Esophagus squamous epithelium (tissue), 5 donors: ENCODE measurements at regions not wholly inside any gene's neighbourhood (a gene's known extent, or its start where the extent isn't known, plus 50 kb on each side); places are given as distances from the start of the nearest gene placed in this dataset.

Experiments
- DNase-seq: peaks from one replicate; lab custom pipeline; 2025; lab: John Stamatoyannopoulos, UW
- H3K27ac ChIP-seq, 4 donors: fragments of 200-600 bp; sonication (generic); one replicate each; pipeline ENCODE4 v1.5.1; 2016 to 2019; ENCODE audit warnings: mild to moderate bottlenecking in 1 of 4
- H3K27me3 ChIP-seq, 4 donors: fragments of 200-600 bp; sonication (generic); 1 replicate in 3 of 4; 2 replicates in 1 of 4; pipeline versions ENCODE4 v1.5.1 to v1.6.0; 2017 to 2021; ENCODE audit warnings: antibody characterized with exemption in 1 of 4
- H3K36me3 ChIP-seq, 3 donors: fragments of 200-600 bp; sonication (generic); one replicate each; pipeline ENCODE4 v1.5.1; 2016 to 2019
- H3K4me1 ChIP-seq, 3 donors: fragments of 200-600 bp; sonication (generic); one replicate each; pipeline ENCODE4 v1.5.1; 2017 to 2019
- H3K4me3 ChIP-seq, 4 donors: fragments of 200-600 bp; sonication (generic); 1 replicate in 3 of 4; 2 replicates in 1 of 4; pipeline ENCODE4 v1.5.1; 2016 to 2019; ENCODE audit warnings: mild to moderate bottlenecking in 2 of 4, moderate library complexity in 1 of 4
- H3K9me3 ChIP-seq, 3 donors: fragments of 200-600 bp; sonication (generic); one replicate each; pipeline ENCODE4 v1.5.1; 2016 to 2019
- CTCF ChIP-seq, 6 experiments: fragments of 450-650 bp in 4 of 6; fragments of 200-600 bp in 2 of 6; sonication (generic) in 2 of 6; IDR thresholded peaks; one replicate each; pipeline ENCODE4 v1.5.1; 2016 to 2019; ENCODE audit warnings: antibody characterized with exemption in 6 of 6, mild to moderate bottlenecking in 4 of 6, moderate library complexity in 4 of 6
- POLR2A ChIP-seq, 4 donors: fragments of 450-650 bp; IDR thresholded peaks; one replicate each; pipeline ENCODE4 v1.6.1; 2017; ENCODE audit warnings: antibody characterized with exemption in 4 of 4, mild to moderate bottlenecking in 4 of 4, moderate library complexity in 3 of 4
- WGBS, 2 donors: methylation state at CpG; one replicate each; pipeline ENCODE4 v1.1.5; 2018; 5-methylcytosine and 5-hydroxymethylcytosine counted together
- intact Hi-C: fragments of 100-400 bp; cut with DNase I; formaldehyde crosslinking; loops from one replicate; pipeline ENCODE4 v1.15.0; 2022
- donor health status: DM: yes; HTN: yes; CAD: no.

DNA sequence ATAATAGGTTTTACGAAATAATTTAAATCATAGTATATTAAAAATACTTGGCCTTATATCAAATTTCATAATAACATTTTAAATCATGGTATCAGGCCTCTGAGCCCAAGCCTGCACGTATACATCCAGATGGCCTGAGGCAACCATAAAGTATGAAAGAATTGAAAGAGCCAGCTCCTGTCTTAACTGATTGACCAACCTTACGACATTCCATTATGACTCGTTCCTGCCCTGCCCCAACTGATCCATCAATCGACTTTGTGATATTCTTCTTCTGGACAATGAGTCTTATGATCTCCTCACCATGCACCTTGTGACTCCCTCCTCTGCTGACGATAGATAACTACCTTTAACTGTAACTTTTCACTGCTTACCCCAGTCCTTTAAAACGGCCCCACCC, 545.0 kb downstream of the MTRR start:
- DNase-seq: no peak
- intact Hi-C loops: no loop called here
- H3K9me3 ChIP-seq: no peaks in the 10 kb centered on the region
- H3K27ac ChIP-seq: no peak overlapping the region
- 49 to 58% methylated on average over 7 of the region's 7 CpGs for WGBS, 2 donors
- no peak for TF ChIP-seq CTCF (IDR thresholded peaks at IDR 0.05)
- TF ChIP-seq POLR2A (IDR thresholded peaks at IDR 0.05): no peak
- H3K36me3 ChIP-seq: no peaks in the 10 kb centered on the region
- no peaks in the 10 kb centered on the region for H3K4me1 ChIP-seq
- no peaks in the 10 kb centered on the region for H3K27me3 ChIP-seq
- no peak overlapping the region for H3K4me3 ChIP-seq

DNA sequence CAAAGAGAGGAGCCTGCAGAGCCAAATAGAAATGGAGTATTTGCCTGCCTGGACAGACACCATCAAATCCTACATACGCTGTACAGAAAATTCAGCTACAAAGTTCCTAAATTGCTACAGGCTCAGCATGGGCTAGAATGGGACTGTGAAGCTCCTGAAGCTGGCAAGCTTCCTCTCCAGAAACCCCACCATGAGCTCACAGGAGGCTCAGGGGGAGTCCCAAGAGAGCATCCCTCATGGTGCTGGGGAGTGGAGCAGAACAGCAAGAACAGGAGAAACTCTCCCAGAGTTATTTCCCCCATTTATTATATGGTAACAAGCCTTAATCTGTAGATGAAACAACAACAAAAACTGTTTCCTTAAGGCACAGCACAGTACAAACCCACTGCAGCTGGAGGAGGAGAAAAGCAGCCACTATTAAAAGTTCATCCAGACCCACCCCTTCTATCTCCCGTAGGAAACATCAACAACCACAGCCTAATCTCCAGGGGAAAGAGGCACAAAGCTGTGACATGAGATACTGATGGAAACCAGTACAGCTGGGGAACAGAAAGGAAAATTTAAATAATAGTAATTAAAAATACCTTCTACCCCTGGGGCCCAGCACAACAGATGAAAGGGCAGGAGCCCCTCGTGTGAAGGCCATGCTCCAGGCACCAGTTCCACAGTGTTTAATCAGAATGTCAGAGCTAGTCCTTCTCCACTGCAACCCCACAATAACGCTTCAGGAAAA, 548.5 kb downstream of the MTRR start:
- H3K4me3 ChIP-seq: no peak overlapping the region
- no peaks in the 10 kb centered on the region for H3K36me3 ChIP-seq
- 33 to 34% methylated on average over 4 of the region's 4 CpGs for WGBS, 2 donors
- H3K9me3 ChIP-seq: no peaks in the 10 kb centered on the region
- H3K27me3 ChIP-seq: no peaks in the 10 kb centered on the region
- H3K4me1 ChIP-seq: no peaks in the 10 kb centered on the region
- DNase-seq: no peak
- intact Hi-C loops: no loop called here
- H3K27ac ChIP-seq: no peak overlapping the region
- TF ChIP-seq POLR2A (IDR thresholded peaks at IDR 0.05) (no peak), CTCF (IDR thresholded peaks at IDR 0.05) (no peak)

GRCh38 chr5:8418049-8418426, 549.1 kb downstream of the MTRR start:
- intact Hi-C loops: no loop called here
- no peak for DNase-seq
- TF ChIP-seq POLR2A (IDR thresholded peaks at IDR 0.05) (no peak), CTCF (IDR thresholded peaks at IDR 0.05) (no peak)
- Histone ChIP-seq H3K9me3 (no peaks in the 10 kb centered on the region), H3K4me3 (no peak overlapping the region), H3K36me3 (no peaks in the 10 kb centered on the region), H3K27me3 (no peaks in the 10 kb centered on the region), H3K4me1 (no peaks in the 10 kb centered on the region), H3K27ac (no peak overlapping the region)
- 32 to 36% methylated on average over 3 of the region's 3 CpGs for WGBS, 2 donors

- 84 to 87% methylated on average over 5 to 14 of the region's 24 CpGs for WGBS, 2 donors
- H3K27ac ChIP-seq: no peak overlapping the region
- no peaks in the 10 kb centered on the region for H3K4me1 ChIP-seq
- H3K27me3 ChIP-seq: no peaks in the 10 kb centered on the region
- H3K9me3 ChIP-seq: no peaks in the 10 kb centered on the region
- no peak overlapping the region for H3K4me3 ChIP-seq
- no peak for DNase-seq
- intact Hi-C loops: no loop called here
- H3K36me3 ChIP-seq: no peaks in the 10 kb centered on the region
- TF ChIP-seq CTCF (IDR thresholded peaks at IDR 0.05): no peak
- no peak for TF ChIP-seq POLR2A (IDR thresholded peaks at IDR 0.05)
Observed at GRCh38 chr5:8429778-8430758, 561.1 kb downstream of the MTRR start.

- Histone ChIP-seq H3K27me3 (no peaks in the 10 kb centered on the region), H3K4me1 (no peaks in the 10 kb centered on the region), H3K27ac (no peak overlapping the region), H3K36me3 (no peaks in the 10 kb centered on the region), H3K9me3 (no peaks in the 10 kb centered on the region), H3K4me3 (no peak overlapping the region)
- TF ChIP-seq POLR2A (IDR thresholded peaks at IDR 0.05) (no peak), CTCF (IDR thresholded peaks at IDR 0.05) (no peak)
- DNase-seq: no peak
- intact Hi-C loops: no loop called here
- WGBS, 2 donors: 77% methylated on average over 2 of the region's 2 CpGs
Observed at GRCh38 chr5:8434501-8434900, 565.6 kb downstream of the MTRR start.
